GM20000 (cell line): ENCODE measurements at regions not wholly inside any gene's neighbourhood (a gene's known extent, or its start where the extent isn't known, plus 50 kb on each side); places are given as distances from the start of the nearest gene placed in this dataset.

Source experiments
- DNase-seq: peaks from one replicate; pipeline ENCODE4 v3.0.0; 2012; ENCODE audit warnings: low spot score
- CTCF ChIP-seq: IDR thresholded peaks from 2 replicates; pipeline ENCODE4 v1.5.1; 2012; ENCODE audit warnings: mild to moderate bottlenecking, control low read depth; ENCODE audit errors: extremely low read depth, missing control alignments

GRCh38 chr4:126738527-126738923, 894.2 kb upstream of the INTU start:
- no peak for DNase-seq
- no peak for TF ChIP-seq CTCF

GRCh38 chr4:126738926-126739325, 893.8 kb upstream of the INTU start:
- no peak for TF ChIP-seq CTCF
- no peak for DNase-seq

- TF ChIP-seq CTCF: no peak
- DNase-seq: no peak
These were observed 892.1 kb upstream of the INTU start for GRCh38 chr4:126740687-126741086.

GRCh38 chr4:126742048-126742447, 890.7 kb upstream of the INTU start:
- TF ChIP-seq CTCF: no peak
- DNase-seq: no peak

GRCh38 chr4:126742885-126743284, 889.9 kb upstream of the INTU start:
- DNase-seq: no peak
- no peak for TF ChIP-seq CTCF

GRCh38 chr4:126748736-126749135, 884.0 kb upstream of the INTU start:
- TF ChIP-seq CTCF: no peak
- no peak for DNase-seq

- DNase-seq: no peak
- TF ChIP-seq CTCF: no peak
These were observed 882.0 kb upstream of the INTU start for GRCh38 chr4:126750723-126751122.
